Large intestine (tissue), 3 donors: ENCODE measurements at regions not wholly inside any gene's neighbourhood (a gene's known extent, or its start where the extent isn't known, plus 50 kb on each side); places are given as distances from the start of the nearest gene placed in this dataset.

Experiments used
- DNase-seq, 2 donors: peaks; one replicate each; pipeline versions ENCODE4 v3.0.0 to v3.0.0-alpha.2; 2013
- H3K27ac ChIP-seq: one replicate; pipeline ENCODE4 v1.5.1; 2013; ENCODE audit warnings: low read length
- H3K27me3 ChIP-seq: 2 replicates; pipeline ENCODE4 v1.6.1; 2013; ENCODE audit warnings: low read length; ENCODE audit not compliant: control insufficient read depth, insufficient read depth
- H3K36me3 ChIP-seq: 2 replicates; pipeline ENCODE4 v1.6.1; 2013; ENCODE audit warnings: low read length; ENCODE audit not compliant: control insufficient read depth, insufficient read depth
- H3K4me1 ChIP-seq: one replicate; pipeline ENCODE4 v1.6.1; 2013; ENCODE audit warnings: low read length; ENCODE audit not compliant: control insufficient read depth, insufficient read depth
- H3K4me3 ChIP-seq: one replicate; pipeline ENCODE4 v1.5.1; 2013; ENCODE audit warnings: low read length
- H3K9me3 ChIP-seq: one replicate; pipeline ENCODE4 v1.6.1; 2013; ENCODE audit warnings: mild to moderate bottlenecking, low read depth, low read length, moderate library complexity; ENCODE audit not compliant: control insufficient read depth
- WGBS: methylation state at CpG from one replicate; pipeline ENCODE4 v1.1.5; 2013; ENCODE audit warnings: low lambda C conversion rate; ENCODE audit not compliant: insufficient coverage; 5-methylcytosine and 5-hydroxymethylcytosine counted together

GRCh38 chr10:7487528-7487927, 76.7 kb upstream of the SFMBT2 start:
- no peaks in the 10 kb centered on the region for H3K4me1 ChIP-seq
- DNase-seq = no peak
- no peak overlapping the region for H3K27ac ChIP-seq
- peaks cover 3% of the 10 kb centered on the region for H3K27me3 ChIP-seq
- H3K9me3 ChIP-seq = no peaks in the 10 kb centered on the region
- H3K4me3 ChIP-seq = no peak overlapping the region
- 13% methylated on average over 1 of the region's 2 CpGs for WGBS
- H3K36me3 ChIP-seq = no peaks in the 10 kb centered on the region

DNA sequence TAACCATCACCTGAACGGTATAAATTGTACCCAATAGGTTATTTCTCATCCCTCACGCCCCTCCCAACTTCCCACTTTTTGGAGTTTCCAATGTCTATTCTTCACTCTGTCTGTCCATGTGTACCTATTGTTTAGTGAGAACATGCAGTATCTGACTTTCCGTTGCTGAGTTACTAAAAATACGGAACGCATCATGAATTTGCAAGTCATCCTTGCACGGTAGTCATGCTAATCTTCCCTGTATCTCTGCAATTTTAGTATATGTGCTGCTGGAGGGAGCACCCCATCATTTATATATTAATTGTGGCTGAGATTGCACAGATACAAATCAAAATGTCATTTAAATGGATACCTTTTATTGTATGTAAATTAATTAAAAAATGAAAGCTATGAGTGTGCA, 75.7 kb upstream of the SFMBT2 start:
- H3K27me3 ChIP-seq = peaks cover 3% of the 10 kb centered on the region
- no CpG with 5 or more reads among the region's 6 CpGs for WGBS
- no peak overlapping the region for H3K27ac ChIP-seq
- no peak for DNase-seq
- H3K36me3 ChIP-seq = no peaks in the 10 kb centered on the region
- H3K9me3 ChIP-seq = no peaks in the 10 kb centered on the region
- H3K4me1 ChIP-seq = no peaks in the 10 kb centered on the region
- no peak overlapping the region for H3K4me3 ChIP-seq

GRCh38 chr10:7485799-7486198, 75.0 kb upstream of the SFMBT2 start:
- 29% methylated on average over 1 of the region's 13 CpGs for WGBS
- Histone ChIP-seq H3K36me3 (no peaks in the 10 kb centered on the region), H3K27me3 (peaks cover 3% of the 10 kb centered on the region), H3K9me3 (no peaks in the 10 kb centered on the region), H3K4me3 (no peak overlapping the region), H3K27ac (no peak overlapping the region), H3K4me1 (no peaks in the 10 kb centered on the region)
- no peak for DNase-seq

DNA sequence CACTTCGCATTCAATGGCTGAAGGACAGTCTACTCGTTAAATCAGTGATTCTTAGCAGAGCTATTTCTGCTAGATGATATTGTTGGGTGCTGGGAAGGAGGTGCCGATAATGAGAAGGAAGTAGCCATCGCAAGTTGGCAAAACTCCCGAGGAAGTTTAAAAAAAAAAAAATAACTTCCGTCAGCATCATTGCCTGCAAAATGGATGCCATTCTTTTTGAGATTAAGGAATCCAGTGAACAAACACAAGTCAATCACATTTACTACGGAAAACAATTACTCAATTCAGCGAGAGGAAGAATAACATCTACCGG, 74.4 kb upstream of the SFMBT2 start:
- Histone ChIP-seq H3K4me1 (no peaks in the 10 kb centered on the region), H3K27me3 (peaks cover 3% of the 10 kb centered on the region), H3K27ac (peak overlapping the region; percentile 15), H3K36me3 (no peaks in the 10 kb centered on the region), H3K4me3 (no peak overlapping the region), H3K9me3 (no peaks in the 10 kb centered on the region)
- no peak for DNase-seq
- no CpG with 5 or more reads among the region's 9 CpGs for WGBS

- Histone ChIP-seq H3K4me3 (no peak overlapping the region), H3K4me1 (no peaks in the 10 kb centered on the region), H3K27me3 (peaks cover 3% of the 10 kb centered on the region), H3K27ac (peak overlapping the region; percentile 15), H3K36me3 (no peaks in the 10 kb centered on the region), H3K9me3 (no peaks in the 10 kb centered on the region)
- WGBS = 58% methylated on average over 4 of the region's 12 CpGs
- no peak for DNase-seq
These were observed 73.8 kb upstream of the SFMBT2 start for GRCh38 chr10:7484456-7485243.

DNA sequence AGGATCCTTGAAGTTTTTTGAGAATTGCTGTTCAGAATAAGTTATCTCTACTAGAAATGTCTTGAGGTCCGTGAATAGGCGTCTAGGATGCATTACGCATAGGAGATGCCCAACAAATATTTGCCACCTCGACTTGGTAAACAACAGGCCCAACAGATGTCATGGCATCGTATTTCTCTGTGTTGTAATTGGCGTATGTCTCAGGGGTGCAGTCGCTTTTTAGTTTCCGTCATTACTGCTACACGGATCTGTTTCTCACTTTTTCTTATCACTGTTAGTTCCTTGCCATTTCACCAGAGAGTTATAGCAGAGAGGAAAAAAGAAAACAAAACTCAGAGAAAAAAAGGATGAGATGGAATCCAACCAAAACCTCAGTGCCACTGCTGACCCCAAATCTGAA, 73.0 kb upstream of the SFMBT2 start:
- Histone ChIP-seq H3K36me3 (no peaks in the 10 kb centered on the region), H3K27me3 (peaks cover 3% of the 10 kb centered on the region), H3K9me3 (no peaks in the 10 kb centered on the region), H3K4me1 (no peaks in the 10 kb centered on the region), H3K27ac (no peak overlapping the region), H3K4me3 (no peak overlapping the region)
- 62% methylated on average over 5 of the region's 9 CpGs for WGBS
- DNase-seq = no peak

GRCh38 chr10:7482992-7483391, 72.2 kb upstream of the SFMBT2 start:
- Histone ChIP-seq H3K27me3 (peaks cover 3% of the 10 kb centered on the region), H3K4me1 (no peaks in the 10 kb centered on the region), H3K4me3 (no peak overlapping the region), H3K27ac (no peak overlapping the region), H3K36me3 (no peaks in the 10 kb centered on the region), H3K9me3 (no peaks in the 10 kb centered on the region)
- no CpG with 5 or more reads among the region's 8 CpGs for WGBS
- no peak for DNase-seq

DNA sequence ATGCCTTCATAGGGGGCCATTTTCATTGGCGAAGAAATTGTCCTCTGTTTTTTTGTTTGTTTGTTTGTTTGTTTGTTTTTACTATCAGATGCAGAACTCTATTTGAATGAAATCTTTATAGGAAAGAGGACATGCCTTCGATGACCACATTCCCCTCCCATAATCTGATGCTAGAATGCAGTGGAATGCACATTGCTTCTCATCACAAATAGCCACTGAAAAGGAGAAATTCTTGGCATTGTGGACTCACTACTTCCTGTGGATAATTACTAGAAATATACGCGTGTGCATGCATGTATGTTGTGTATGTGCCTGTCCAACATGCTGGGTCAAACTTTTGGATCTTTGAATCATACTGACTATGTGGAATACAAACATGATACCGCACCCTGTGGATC, 70.5 kb upstream of the SFMBT2 start:
- WGBS = no CpG with 5 or more reads among the region's 5 CpGs
- no peaks in the 10 kb centered on the region for H3K4me1 ChIP-seq
- no peaks in the 10 kb centered on the region for H3K36me3 ChIP-seq
- DNase-seq = peak in 1 of 2 donors; percentile 10
- no peaks in the 10 kb centered on the region for H3K9me3 ChIP-seq
- H3K27ac ChIP-seq = no peak overlapping the region
- no peak overlapping the region for H3K4me3 ChIP-seq
- H3K27me3 ChIP-seq = peaks cover 3% of the 10 kb centered on the region

GRCh38 chr10:7480742-7481367, 70.0 kb upstream of the SFMBT2 start:
- WGBS = no CpG with 5 or more reads among the region's 8 CpGs
- no peak for DNase-seq
- Histone ChIP-seq H3K4me1 (no peaks in the 10 kb centered on the region), H3K36me3 (no peaks in the 10 kb centered on the region), H3K27me3 (peaks cover 3% of the 10 kb centered on the region), H3K4me3 (no peak overlapping the region), H3K27ac (no peak overlapping the region), H3K9me3 (no peaks in the 10 kb centered on the region)

GRCh38 chr10:7479861-7480598, 69.2 kb upstream of the SFMBT2 start:
- Histone ChIP-seq H3K9me3 (no peaks in the 10 kb centered on the region), H3K4me1 (no peaks in the 10 kb centered on the region), H3K27me3 (peaks cover 3% of the 10 kb centered on the region), H3K27ac (no peak overlapping the region), H3K4me3 (no peak overlapping the region), H3K36me3 (no peaks in the 10 kb centered on the region)
- no peak for DNase-seq
- WGBS = 97% methylated on average over 4 of the region's 13 CpGs
